GM18909 (cell line): ENCODE measurements at regions not wholly inside any gene's neighbourhood (a gene's known extent, or its start where the extent isn't known, plus 50 kb on each side); places are given as distances from the start of the nearest gene placed in this dataset.
"Not testable (repeated sequence)": the region's sequence is repeated elsewhere in the genome, so short reads cannot be mapped to it uniquely, and the experiment has no call there.

Experiments
- ATAC-seq: cut with Tn5 transposase; IDR thresholded peaks from one replicate; pipeline ENCODE4 v1.9.1; 2021; ENCODE audit warnings: mild to moderate bottlenecking; ENCODE audit not compliant: unreplicated experiment, poor library complexity

- no peak for ATAC-seq
Observed at GRCh38 chr2:118577202-118577601, 270.2 kb downstream of the EN1 start.

- no peak for ATAC-seq
Observed at GRCh38 chr2:118576109-118576855, 271.2 kb downstream of the EN1 start.

- not testable (repeated sequence) for ATAC-seq
Observed at GRCh38 chr2:118572380-118572779, 275.1 kb downstream of the EN1 start.

- ATAC-seq: no peak
Observed at GRCh38 chr2:118569876-118570535, 277.4 kb downstream of the EN1 start.

- no peak for ATAC-seq
Observed at GRCh38 chr2:118568700-118569099, 278.7 kb downstream of the EN1 start.

GRCh38 chr2:118565786-118566540, 281.5 kb downstream of the EN1 start:
- no peak for ATAC-seq

- no peak for ATAC-seq
Observed at GRCh38 chr2:118565301-118565700, 282.1 kb downstream of the EN1 start.

GRCh38 chr2:118562144-118562543, 285.3 kb downstream of the EN1 start:
- ATAC-seq: no peak

- ATAC-seq: no peak
Observed at GRCh38 chr2:118558846-118559245, 288.6 kb downstream of the EN1 start.

- no peak for ATAC-seq
Observed at GRCh38 chr2:118557791-118558190, 289.7 kb downstream of the EN1 start.

GRCh38 chr2:118557016-118557415, 290.4 kb downstream of the EN1 start:
- no peak for ATAC-seq

- no peak for ATAC-seq
Observed at GRCh38 chr2:118554616-118555015, 292.8 kb downstream of the EN1 start.

- ATAC-seq: no peak
Observed at GRCh38 chr2:118549503-118549902, 297.9 kb downstream of the EN1 start.

GRCh38 chr2:118548880-118549488, 298.5 kb downstream of the EN1 start:
- ATAC-seq: no peak

GRCh38 chr2:118539290-118539689, 308.2 kb downstream of the EN1 start:
- no peak for ATAC-seq

- ATAC-seq: no peak
Observed at GRCh38 chr2:118536306-118536705, 311.1 kb downstream of the EN1 start.

GRCh38 chr2:118535818-118536212, 311.6 kb downstream of the EN1 start:
- no peak for ATAC-seq

- ATAC-seq: no peak
Observed at GRCh38 chr2:118535171-118535817, 312.2 kb downstream of the EN1 start.

- ATAC-seq: no peak
Observed at GRCh38 chr2:118530976-118531375, 316.5 kb downstream of the EN1 start.

- ATAC-seq: no peak
Observed at GRCh38 chr2:118529908-118530599, 317.4 kb downstream of the EN1 start.
